GM19035 (cell line): ENCODE measurements at regions not wholly inside any gene's neighbourhood (a gene's known extent, or its start where the extent isn't known, plus 50 kb on each side); places are given as distances from the start of the nearest gene placed in this dataset.

Experiments
- ATAC-seq: cut with Tn5 transposase; IDR thresholded peaks from one replicate; pipeline ENCODE4 v1.9.1; 2021; ENCODE audit not compliant: unreplicated experiment

- ATAC-seq, result no peak
These were observed 243.2 kb upstream of the SUCLG2 start for GRCh38 chr3:67897351-67898336.

DNA sequence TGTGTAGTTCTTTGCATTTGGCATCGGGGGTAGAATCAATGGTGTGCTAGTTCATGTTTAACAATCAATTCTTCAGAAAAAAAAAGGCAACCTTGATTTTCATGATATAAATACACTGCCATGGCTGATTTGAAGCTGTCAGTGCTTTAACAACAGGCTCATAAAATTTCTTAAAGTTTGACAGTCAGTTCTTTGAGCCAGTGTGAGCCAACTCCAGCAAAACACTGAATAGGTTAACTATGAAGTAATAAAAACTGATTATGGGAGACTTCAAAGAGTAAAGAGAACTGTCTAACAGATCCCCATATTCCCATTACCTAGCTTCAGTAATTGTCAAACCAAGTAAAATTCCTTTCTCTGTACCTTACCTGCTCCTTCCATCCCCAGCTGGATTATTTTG is 241.7 kb upstream of the SUCLG2 start:
- no peak for ATAC-seq

- ATAC-seq, result no peak
These were observed 240.1 kb upstream of the SUCLG2 start for GRCh38 chr3:67894510-67894909.

DNA sequence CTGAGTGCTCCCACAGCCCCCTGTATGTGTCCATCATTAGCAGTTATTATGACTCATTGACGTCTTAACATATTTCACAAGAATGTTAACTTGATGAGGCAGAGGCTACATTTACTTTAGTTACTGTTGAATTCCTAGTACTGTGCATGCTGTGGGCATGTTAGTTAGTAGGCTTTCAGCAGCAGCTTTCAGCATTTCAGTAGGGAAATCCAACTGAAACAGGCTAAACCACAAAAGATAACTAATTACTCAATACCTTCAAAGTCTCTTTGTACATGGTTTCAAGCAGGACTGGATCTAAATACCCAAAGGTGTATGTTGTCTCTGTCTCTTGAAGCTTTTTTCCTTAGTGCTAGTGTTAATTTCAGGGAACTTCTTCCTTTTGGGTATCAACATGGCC is 229.9 kb upstream of the SUCLG2 start:
- ATAC-seq, result no peak

- ATAC-seq, result no peak
These were observed 229.4 kb upstream of the SUCLG2 start for GRCh38 chr3:67883766-67884165.

GRCh38 chr3:67882981-67883380 is 228.6 kb upstream of the SUCLG2 start:
- ATAC-seq, result no peak

DNA sequence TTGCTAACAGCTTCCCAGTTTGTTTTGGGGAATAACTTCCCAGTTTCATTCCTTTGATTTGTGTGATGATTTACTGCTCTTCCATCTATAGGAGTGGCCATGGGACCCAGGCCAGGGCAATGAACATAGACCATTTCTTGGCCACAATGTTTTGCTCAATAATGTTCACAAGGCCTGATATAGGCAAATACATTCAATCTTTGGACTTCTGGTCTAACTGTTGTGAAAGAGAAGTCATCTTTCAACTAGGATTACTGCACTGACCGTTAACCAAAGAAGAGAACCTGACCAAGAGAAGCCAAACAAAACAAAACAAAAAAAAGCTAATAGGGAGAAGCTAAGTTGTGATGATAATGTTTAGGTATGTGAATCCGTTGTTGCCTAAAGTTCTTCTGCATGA is 221.8 kb upstream of the SUCLG2 start:
- no peak for ATAC-seq

DNA sequence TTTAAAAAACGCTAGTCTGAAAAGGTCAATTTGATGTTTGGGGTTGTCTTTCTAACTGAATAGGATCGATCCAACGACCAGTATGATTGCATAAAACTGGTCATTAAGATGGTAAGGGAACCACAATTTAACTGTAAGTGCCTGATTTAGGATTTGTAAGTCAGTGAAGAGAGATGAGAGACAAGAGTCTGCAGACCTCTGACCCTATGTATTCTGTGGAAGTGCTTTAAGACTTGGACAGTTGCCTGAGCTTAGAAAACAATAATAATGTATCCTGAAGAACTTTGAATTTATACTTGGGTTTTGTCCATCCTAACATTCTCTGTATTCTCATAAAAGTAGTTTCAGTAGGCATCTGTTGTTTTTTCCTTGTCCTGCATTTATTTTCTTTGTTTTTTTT is 221.4 kb upstream of the SUCLG2 start:
- ATAC-seq, result no peak

DNA sequence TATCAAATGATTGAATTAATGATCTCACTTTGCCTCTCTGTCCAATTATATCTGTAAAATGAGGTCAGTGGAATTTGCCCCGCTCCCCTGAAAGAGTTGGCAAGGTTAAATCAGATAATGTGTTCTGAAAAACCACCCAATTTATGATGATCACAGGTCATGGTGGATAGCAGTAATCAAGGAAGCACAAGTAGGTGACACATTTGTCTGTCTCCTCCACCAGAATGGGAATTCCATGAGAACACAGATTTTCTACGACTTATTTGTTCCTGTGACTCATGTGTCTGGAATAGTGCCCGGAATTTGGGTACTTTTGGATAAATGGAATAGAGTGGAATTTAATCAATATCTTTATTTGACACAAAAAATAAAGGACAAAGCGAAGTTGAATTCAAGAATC is 220.9 kb upstream of the SUCLG2 start:
- no peak for ATAC-seq

DNA sequence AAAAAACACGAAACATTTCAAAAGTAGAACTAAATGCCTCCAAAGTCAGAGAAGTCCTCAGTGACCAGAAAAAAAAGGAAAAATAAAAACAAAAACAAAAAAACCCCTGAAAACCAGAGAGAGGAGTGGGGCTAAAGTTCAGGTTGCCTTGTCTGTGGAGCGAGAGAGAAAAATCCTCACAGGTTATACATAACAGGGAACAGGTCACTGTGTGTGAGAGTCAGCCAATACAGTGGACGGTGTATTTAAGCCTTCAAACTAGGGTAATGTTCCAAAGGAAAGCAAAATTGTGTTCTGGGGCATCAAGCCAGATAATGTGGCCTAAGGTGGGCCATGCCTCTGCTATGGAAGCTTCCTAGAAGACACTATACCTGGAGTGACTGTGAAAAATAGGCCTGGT is 216.1 kb upstream of the SUCLG2 start:
- no peak for ATAC-seq

GRCh38 chr3:67866571-67866970 is 212.2 kb upstream of the SUCLG2 start:
- ATAC-seq, result no peak

GRCh38 chr3:67864587-67865183 is 210.3 kb upstream of the SUCLG2 start:
- no peak for ATAC-seq

DNA sequence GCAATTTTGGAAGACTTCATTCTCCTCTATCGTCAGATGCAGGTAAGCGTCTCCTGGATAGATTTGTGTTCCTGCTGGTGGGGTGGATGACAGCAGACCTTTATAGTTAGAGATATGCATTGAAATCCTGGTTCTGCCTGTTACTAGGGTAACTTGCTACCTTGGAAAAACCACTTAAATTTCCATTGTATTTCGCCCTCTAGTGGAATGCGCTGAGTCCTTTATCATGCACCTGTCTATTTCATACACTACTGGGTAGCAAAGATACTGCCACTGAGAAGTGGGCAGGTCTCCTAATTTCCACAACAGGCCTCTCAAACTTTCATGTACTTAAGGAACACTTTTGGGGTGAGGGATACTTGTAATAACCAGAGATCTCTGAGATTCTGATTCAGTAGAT is 209.5 kb upstream of the SUCLG2 start:
- no peak for ATAC-seq

GRCh38 chr3:67860429-67860828 is 206.0 kb upstream of the SUCLG2 start:
- no peak for ATAC-seq

DNA sequence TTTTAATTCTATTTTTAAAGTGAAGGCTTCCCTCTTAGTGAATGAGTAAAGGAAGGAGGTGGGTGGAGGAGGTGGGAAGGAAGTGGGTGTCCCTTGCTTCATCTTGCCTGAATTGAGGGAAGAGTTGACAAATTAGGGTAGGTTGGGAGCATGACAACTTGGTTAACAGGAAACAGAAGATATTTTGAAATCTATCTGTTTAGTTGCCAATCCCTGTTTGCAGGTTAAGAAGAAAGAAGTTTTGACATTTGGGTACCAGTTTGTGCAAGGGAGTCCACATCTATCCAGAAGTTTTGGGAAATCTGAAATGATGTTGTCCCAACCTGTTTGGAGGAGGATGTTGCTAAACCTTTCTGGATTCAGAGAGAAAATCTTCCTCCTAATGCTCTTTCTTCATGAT is 204.1 kb upstream of the SUCLG2 start:
- ATAC-seq, result no peak

DNA sequence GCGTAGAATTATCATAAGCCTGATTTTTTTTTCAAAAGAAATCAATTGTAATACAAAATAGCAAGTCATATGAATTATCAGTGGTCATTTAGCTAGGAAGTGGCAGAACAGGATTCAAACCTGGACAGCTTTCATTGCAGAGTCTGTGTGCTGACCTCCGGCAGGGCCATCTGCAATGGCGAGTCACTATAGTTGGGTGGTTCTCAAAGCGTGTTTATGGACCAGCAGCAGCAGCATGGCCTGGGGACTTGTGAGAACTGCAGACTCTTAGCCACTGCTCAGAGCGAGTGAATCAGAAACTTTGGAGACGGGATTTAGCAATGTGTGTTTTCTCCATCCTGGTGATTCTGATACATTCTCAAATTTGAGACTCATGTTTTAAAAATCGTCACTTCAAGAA is 202.3 kb upstream of the SUCLG2 start:
- no peak for ATAC-seq

GRCh38 chr3:67854663-67855062 is 200.3 kb upstream of the SUCLG2 start:
- no peak for ATAC-seq

GRCh38 chr3:67853520-67853919 is 199.1 kb upstream of the SUCLG2 start:
- no peak for ATAC-seq

DNA sequence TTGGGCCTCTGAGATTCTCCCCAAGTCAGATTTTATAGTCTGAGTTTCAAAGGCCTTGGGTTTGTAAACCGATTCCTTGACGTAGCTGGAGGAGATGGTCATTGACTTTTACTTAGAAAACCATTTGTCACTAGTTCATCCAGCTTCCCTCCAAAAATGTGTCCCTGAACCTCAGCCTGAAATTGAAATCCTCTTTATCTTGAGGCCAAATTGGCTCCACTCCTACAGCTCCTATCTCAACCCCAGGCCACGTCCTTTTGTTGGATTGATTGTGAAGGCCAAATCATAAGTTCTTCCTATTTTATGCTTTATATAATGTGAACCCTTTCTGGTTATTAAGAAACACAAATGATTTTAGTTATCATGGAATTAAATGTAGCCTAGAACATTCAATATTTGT is 193.9 kb upstream of the SUCLG2 start:
- ATAC-seq, result no peak

- ATAC-seq, result no peak
These were observed 191.8 kb upstream of the SUCLG2 start for GRCh38 chr3:67846166-67846565.

DNA sequence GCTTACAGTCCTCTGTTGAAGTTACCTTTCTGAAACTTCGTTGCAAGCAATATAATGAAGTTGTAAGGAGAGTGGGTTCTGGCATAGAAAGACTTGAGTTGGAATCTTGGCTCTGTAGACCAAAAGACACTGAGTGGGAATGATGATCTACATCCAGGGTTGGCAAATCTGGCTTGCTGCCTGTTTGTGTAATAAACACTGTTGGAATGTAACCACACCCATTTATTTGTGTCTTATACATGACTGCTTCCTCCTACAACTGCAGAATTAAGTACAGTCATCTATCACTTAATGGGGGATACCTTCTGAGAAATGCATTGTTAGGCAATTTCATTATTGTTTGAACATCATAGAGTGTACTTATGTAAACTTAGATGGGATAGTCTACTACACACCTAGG is 178.4 kb upstream of the SUCLG2 start:
- ATAC-seq, result no peak

GRCh38 chr3:67831262-67831661 is 176.8 kb upstream of the SUCLG2 start:
- no peak for ATAC-seq
